ENCODE measurements at regions not wholly inside any gene's neighbourhood (a gene's known extent, or its start where the extent isn't known, plus 50 kb on each side); places are given as distances from the start of the nearest gene placed in this dataset.

DNA sequence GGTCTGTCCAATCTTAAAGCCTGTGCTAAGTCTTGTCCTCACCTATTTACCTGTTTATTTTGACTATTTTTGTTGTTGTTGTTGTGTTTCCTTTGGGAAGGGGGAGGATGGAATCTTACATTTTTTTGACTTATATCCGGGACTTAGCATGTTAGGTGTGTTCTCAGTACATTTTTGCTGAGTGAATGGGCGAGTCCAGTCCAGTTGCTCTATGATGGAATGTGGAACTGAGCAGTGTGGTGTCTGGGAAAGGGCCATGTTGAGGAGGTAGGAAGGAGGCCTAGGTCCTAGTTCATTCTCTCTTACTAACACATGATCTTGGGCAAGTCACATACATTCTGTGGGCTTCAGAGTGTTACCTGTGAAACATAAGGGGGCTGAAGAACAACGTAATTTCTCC is 80.9 kb upstream of the SLC38A2 start:
- Histone ChIP-seq H3K36me3 (ENCODE audit: control insufficient read depth, insufficient read depth, low read length) (no peaks in the 10 kb centered on the region), H3K9me3 (no peaks in the 10 kb centered on the region), H3K27me3 (replicated peaks; ENCODE audit: control insufficient read depth, insufficient read depth, low read length) (no peaks in the 10 kb centered on the region), H3K4me3 (ENCODE audit: low read depth, low read length) (no peak overlapping the region), H3K4me1 (peaks cover 58% of the 10 kb centered on the region)
- POLR2A ChIA-PET, result no interaction called here
- CTCF ChIA-PET, result no interaction called here
- no peak for DNase-seq
- Mint-ChIP-seq H3K36me3 (ENCODE audit: insufficient read depth, unreplicated experiment) (no peaks in the 10 kb centered on the region), H3K27ac (ENCODE audit: unreplicated experiment) (no peak overlapping the region), H3K4me1 (ENCODE audit: low read depth, unreplicated experiment) (peaks cover 52% of the 10 kb centered on the region), H3K9me3 (ENCODE audit: unreplicated experiment) (no peaks in the 10 kb centered on the region), H3K4me3 (ENCODE audit: unreplicated experiment) (no peak overlapping the region), H3K27me3 (ENCODE audit: insufficient read depth, unreplicated experiment) (no peaks in the 10 kb centered on the region)
- BruUV-seq (replicated peaks), result no TSS peak
- TF ChIP-seq, protein P1, sequence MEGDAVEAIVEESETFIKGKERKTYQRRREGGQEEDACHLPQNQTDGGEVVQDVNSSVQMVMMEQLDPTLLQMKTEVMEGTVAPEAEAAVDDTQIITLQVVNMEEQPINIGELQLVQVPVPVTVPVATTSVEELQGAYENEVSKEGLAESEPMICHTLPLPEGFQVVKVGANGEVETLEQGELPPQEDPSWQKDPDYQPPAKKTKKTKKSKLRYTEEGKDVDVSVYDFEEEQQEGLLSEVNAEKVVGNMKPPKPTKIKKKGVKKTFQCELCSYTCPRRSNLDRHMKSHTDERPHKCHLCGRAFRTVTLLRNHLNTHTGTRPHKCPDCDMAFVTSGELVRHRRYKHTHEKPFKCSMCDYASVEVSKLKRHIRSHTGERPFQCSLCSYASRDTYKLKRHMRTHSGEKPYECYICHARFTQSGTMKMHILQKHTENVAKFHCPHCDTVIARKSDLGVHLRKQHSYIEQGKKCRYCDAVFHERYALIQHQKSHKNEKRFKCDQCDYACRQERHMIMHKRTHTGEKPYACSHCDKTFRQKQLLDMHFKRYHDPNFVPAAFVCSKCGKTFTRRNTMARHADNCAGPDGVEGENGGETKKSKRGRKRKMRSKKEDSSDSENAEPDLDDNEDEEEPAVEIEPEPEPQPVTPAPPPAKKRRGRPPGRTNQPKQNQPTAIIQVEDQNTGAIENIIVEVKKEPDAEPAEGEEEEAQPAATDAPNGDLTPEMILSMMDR (IDR thresholded peaks at IDR 0.05; ENCODE audit: insufficient read depth in 1 of 2, low read depth in 1 of 2, low read length in 1 of 2, severe bottlenecking in 1 of 2, unreplicated experiment in 1 of 2), result no peak
- intact Hi-C loops (cut with micrococcal nuclease; ENCODE audit: unreplicated experiment), result no loop called here

DNA sequence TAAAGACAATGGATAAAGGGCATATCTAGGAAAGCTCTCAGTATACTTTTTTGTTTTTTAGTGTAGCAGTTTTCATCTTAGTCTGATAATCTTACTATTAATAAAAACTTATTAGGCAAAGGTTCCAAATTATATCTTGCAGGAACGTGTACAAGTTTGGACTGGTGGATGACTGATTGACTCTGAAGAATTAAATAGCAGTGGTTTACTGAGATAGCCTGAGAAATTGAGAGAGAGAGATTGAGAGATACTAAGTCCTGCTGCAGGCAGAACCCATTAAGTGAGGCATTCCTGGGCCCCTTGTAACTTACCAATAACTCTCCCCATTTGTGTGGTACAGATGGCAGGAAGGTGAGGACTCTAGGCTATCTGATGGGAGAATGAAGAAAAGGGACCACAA is 80.2 kb upstream of the SLC38A2 start:
- Mint-ChIP-seq H3K36me3 (ENCODE audit: insufficient read depth, unreplicated experiment) (no peaks in the 10 kb centered on the region), H3K9me3 (ENCODE audit: unreplicated experiment) (no peaks in the 10 kb centered on the region), H3K27me3 (ENCODE audit: insufficient read depth, unreplicated experiment) (no peaks in the 10 kb centered on the region), H3K4me1 (ENCODE audit: low read depth, unreplicated experiment) (peaks cover 52% of the 10 kb centered on the region), H3K4me3 (ENCODE audit: unreplicated experiment) (no peak overlapping the region), H3K27ac (ENCODE audit: unreplicated experiment) (no peak overlapping the region)
- Histone ChIP-seq H3K4me1 (peaks cover 58% of the 10 kb centered on the region), H3K9me3 (no peaks in the 10 kb centered on the region), H3K4me3 (ENCODE audit: low read depth, low read length) (no peak overlapping the region), H3K36me3 (ENCODE audit: control insufficient read depth, insufficient read depth, low read length) (no peaks in the 10 kb centered on the region), H3K27me3 (replicated peaks; ENCODE audit: control insufficient read depth, insufficient read depth, low read length) (no peaks in the 10 kb centered on the region)
- no peak for DNase-seq
- POLR2A ChIA-PET, result no interaction called here
- CTCF ChIA-PET, result no interaction called here
- intact Hi-C loops (cut with micrococcal nuclease; ENCODE audit: unreplicated experiment), result no loop called here
- BruUV-seq (replicated peaks), result no TSS peak
- TF ChIP-seq, protein P1 (IDR thresholded peaks at IDR 0.05; ENCODE audit: insufficient read depth in 1 of 2, low read depth in 1 of 2, low read length in 1 of 2, severe bottlenecking in 1 of 2, unreplicated experiment in 1 of 2), result no peak

DNA sequence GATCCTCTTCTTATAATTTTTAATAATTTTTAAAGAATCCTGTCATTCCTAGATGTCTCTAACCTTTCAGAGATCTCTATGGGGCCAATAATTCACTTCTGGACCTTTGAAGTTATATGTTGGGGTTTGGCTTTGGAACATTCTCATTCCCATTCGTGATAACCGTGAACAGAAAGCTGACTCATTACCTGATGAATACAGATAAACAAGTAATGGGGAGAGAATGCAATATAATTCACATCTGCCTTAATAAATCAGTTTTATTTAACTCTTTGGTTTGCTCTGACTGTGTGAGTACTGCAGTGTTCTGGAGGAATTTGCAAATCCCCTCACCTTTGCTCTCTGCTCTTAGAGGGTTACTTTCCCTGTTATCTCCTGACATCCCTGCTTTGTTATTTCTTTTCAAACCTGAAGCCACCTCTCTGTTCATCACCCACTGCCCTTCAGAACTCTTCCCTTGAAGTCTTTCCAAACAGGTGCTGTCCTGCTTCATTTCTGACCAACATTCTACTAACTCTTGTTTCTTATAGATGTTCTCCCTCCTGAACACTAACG is 79.6 kb upstream of the SLC38A2 start:
- Histone ChIP-seq H3K27me3 (replicated peaks; ENCODE audit: control insufficient read depth, insufficient read depth, low read length) (no peaks in the 10 kb centered on the region), H3K9me3 (no peaks in the 10 kb centered on the region), H3K4me1 (peaks cover 54% of the 10 kb centered on the region), H3K36me3 (ENCODE audit: control insufficient read depth, insufficient read depth, low read length) (no peaks in the 10 kb centered on the region), H3K4me3 (ENCODE audit: low read depth, low read length) (no peak overlapping the region)
- H3K9me3 Mint-ChIP-seq (ENCODE audit: unreplicated experiment), result no peaks in the 10 kb centered on the region
- DNase-seq, result no peak
- H3K4me1 Mint-ChIP-seq (ENCODE audit: low read depth, unreplicated experiment), result peaks cover 52% of the 10 kb centered on the region
- H3K27me3 Mint-ChIP-seq (ENCODE audit: insufficient read depth, unreplicated experiment), result no peaks in the 10 kb centered on the region
- intact Hi-C loops (cut with micrococcal nuclease; ENCODE audit: unreplicated experiment), result no loop called here
- CTCF ChIA-PET, result no interaction called here
- no peaks in the 10 kb centered on the region for H3K36me3 Mint-ChIP-seq (ENCODE audit: insufficient read depth, unreplicated experiment)
- H3K4me3 Mint-ChIP-seq (ENCODE audit: unreplicated experiment), result no peak overlapping the region
- BruUV-seq (replicated peaks), result no TSS peak
- POLR2A ChIA-PET, result no interaction called here
- TF ChIP-seq, protein P1 (IDR thresholded peaks at IDR 0.05; ENCODE audit: insufficient read depth in 1 of 2, low read depth in 1 of 2, low read length in 1 of 2, severe bottlenecking in 1 of 2, unreplicated experiment in 1 of 2), result no peak
- H3K27ac Mint-ChIP-seq (ENCODE audit: unreplicated experiment), result no peak overlapping the region
